ENCODE measurements at regions not wholly inside any gene's neighbourhood (a gene's known extent, or its start where the extent isn't known, plus 50 kb on each side); places are given as distances from the start of the nearest gene placed in this dataset.

DNA sequence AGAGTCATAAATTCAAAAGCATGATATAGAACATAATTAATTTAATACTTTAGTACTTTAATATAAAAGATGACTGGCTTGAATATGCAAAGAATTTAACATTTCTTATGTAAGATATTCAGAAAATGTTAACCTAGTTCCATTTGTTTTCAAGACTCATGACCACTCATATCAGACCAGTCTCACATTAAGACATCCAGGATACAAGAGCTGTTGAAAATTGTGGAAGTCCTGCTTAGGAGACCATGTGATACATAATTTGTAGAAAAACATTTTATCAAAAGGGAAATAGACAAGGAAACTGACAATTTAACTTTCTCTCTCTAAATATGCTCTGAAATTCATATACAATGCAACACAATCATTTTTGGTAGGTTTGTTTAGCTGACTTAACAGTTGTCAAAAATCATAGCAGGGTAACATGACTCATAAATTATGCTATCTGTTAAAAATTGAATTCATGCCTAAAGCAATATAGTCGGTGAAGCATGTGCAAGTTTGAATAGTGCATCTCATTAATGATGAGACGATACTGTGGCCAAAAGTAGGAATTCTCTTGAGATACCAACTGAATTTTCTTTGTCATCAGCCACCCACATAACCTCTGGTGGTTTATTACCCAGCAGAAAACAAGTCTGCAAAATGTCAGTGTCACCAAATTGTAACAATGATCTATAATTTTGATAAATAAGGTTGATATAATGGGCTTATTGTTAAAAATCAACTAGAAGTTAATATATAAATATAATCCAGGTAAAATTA lies 211.4 kb downstream of the GASK1B start:
- TF ChIP-seq, protein P1, sequence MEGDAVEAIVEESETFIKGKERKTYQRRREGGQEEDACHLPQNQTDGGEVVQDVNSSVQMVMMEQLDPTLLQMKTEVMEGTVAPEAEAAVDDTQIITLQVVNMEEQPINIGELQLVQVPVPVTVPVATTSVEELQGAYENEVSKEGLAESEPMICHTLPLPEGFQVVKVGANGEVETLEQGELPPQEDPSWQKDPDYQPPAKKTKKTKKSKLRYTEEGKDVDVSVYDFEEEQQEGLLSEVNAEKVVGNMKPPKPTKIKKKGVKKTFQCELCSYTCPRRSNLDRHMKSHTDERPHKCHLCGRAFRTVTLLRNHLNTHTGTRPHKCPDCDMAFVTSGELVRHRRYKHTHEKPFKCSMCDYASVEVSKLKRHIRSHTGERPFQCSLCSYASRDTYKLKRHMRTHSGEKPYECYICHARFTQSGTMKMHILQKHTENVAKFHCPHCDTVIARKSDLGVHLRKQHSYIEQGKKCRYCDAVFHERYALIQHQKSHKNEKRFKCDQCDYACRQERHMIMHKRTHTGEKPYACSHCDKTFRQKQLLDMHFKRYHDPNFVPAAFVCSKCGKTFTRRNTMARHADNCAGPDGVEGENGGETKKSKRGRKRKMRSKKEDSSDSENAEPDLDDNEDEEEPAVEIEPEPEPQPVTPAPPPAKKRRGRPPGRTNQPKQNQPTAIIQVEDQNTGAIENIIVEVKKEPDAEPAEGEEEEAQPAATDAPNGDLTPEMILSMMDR (IDR thresholded peaks at IDR 0.05; ENCODE audit: insufficient read depth, low read depth, low read length, missing control alignments), result no peak
- DNase-seq (ENCODE audit: low read depth), result no peak
- no peak overlapping the region for H3K4me3 ChIP-seq (ENCODE audit: low read length)

DNA sequence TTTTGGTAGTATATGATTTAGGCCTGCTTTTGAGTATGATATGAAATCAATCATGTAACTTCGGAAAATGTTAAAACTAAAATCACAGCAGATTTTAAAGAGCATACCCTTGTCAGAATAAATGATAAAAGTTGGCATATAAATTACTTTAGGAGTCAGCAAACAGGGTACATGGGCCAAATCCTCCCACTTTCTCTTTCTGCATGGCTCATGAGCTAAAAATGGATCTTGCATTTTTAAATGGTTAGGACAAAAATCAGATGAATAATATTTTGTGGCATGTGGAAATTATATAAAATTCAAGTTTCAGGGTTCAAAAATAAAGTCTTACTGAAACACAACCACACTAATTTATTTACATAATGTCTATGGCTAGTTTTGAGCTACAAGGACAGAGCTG lies 214.9 kb downstream of the GASK1B start:
- DNase-seq (ENCODE audit: low read depth), result no peak
- TF ChIP-seq, protein P1 (IDR thresholded peaks at IDR 0.05; ENCODE audit: insufficient read depth, low read depth, low read length, missing control alignments), result no peak

DNA sequence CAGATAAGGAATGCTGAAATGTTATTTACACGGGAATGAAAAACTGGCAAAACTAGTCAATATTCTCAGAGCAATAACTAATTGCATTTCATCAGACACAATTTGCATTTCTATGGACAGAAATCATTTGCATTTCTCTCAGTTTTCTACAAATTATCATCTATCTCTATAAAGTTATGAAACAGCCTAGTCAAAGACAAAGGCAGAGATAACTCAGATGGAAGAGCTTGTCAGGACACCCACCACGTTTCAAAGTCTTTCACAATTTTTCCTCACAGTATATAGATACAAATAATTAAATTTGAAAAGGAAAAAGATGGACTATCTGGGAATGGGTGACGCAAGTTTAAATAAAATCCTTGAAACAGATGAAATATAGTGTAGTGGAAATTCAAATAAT lies 230.8 kb downstream of the GASK1B start:
- H3K4me3 ChIP-seq (ENCODE audit: low read length), result no peak overlapping the region
- no peak for DNase-seq (ENCODE audit: low read depth)
- TF ChIP-seq, protein P1 (IDR thresholded peaks at IDR 0.05; ENCODE audit: insufficient read depth, low read depth, low read length, missing control alignments), result no peak

More for the DNA sequence above, 214.9 kb downstream of the GASK1B start:
- no peak overlapping the region for H3K4me3 ChIP-seq (ENCODE audit: low read length)

DNA sequence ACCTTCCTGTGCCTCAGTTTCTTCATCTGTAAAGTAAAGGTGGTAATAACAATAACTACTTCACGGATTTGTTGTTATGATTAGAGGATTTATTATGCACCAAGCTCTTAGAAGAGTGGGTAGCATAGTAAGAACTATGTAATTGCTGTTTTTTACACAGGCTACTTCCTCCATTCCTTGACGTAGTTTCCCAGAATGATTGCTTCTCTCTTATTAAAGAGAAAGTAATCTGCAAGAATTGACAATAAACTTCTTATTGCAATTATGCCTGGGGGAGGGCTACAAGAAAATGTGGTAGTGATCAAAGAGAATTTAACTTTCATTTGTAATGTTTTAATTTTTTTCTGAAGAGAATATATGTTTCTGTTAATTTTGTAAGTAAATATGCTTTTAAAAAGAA lies 238.7 kb downstream of the GASK1B start:
- H3K4me3 ChIP-seq (ENCODE audit: low read length), result no peak overlapping the region
- DNase-seq (ENCODE audit: low read depth), result no peak
- TF ChIP-seq, protein P1 (IDR thresholded peaks at IDR 0.05; ENCODE audit: insufficient read depth, low read depth, low read length, missing control alignments), result no peak

DNA sequence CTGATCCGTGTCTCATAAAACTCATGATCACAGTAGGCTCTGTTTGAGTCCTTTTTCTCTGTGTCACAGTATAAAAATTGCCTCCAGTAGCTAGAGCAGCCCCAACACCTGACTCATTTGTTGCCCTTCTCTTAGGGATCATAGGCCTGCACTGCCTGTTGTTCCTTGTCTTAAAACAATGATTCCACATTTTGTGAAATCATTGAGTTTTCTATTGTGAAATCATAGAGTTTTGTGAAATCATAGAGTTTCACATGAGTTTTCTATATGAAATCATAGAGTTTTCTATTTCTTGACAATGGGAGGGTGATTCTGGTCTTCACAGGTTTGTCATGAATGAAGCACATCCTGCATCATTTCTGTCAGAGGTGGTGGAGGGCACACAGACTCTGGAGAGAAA lies 239.9 kb downstream of the GASK1B start:
- DNase-seq (ENCODE audit: low read depth), result peak; percentile 4
- TF ChIP-seq, protein P1 (IDR thresholded peaks at IDR 0.05; ENCODE audit: insufficient read depth, low read depth, low read length, missing control alignments), result no peak
- no peak overlapping the region for H3K4me3 ChIP-seq (ENCODE audit: low read length)

DNA sequence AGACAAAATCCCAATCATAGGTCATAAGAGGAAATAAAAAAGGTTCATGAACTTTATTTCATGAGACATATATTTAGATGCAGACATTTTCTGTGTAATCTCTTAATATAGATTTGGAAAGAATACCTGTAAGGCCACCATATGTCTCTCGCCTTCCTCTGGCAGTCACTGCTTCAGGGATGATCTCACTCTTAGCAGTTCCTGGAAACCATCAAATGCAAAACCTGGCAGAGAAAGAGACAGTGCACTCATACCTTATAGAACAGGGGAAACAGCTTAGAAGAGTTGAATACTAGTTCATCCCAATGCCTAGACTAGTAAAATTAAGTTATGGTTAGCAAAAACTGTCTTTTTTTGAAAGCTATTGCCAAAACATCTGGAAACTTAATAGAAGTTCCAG lies 243.3 kb downstream of the GASK1B start:
- TF ChIP-seq, protein P1 (IDR thresholded peaks at IDR 0.05; ENCODE audit: insufficient read depth, low read depth, low read length, missing control alignments), result no peak
- no peak overlapping the region for H3K4me3 ChIP-seq (ENCODE audit: low read length)
- DNase-seq (ENCODE audit: low read depth), result no peak
